A172 (cell line): ENCODE measurements at regions not wholly inside any gene's neighbourhood (a gene's known extent, or its start where the extent isn't known, plus 50 kb on each side); places are given as distances from the start of the nearest gene placed in this dataset.
"Not testable (repeated sequence)": the region's sequence is repeated elsewhere in the genome, so short reads cannot be mapped to it uniquely, and the experiment has no call there.

ENCODE experiments used
- DNase-seq: peaks from one replicate; pipeline ENCODE4 v3.0.0-alpha.2; 2015; ENCODE audit warnings: low spot score

DNA sequence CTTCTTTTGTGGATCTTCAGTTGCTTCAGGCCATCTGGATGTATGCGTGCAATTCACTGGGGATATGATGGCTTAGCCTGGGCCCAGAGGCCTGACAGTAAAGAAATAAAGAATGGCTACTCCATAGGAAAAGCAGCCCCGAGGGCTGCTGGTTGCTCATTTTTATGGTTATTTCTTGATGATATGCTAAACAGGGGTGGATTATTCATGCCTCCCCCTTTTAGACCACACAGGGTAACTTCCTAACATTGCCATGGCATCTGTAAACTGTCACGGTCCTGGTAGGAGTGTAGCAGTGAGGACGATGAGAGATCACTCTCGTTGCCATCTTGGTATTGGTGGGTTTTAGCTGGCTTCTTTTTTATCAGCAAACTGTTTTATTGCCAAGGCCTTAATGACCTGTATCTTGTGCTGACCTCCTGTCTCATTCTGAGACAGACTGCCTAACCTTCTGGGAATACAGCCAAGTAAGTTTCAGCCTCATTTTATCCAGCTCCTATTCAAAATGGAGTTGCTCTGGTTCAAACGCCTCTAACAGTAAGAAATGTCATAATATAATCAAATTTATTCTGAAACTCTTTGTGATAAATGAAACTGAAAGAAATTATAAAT is 60.5 kb downstream of the DSEL start:
- no peak for DNase-seq

DNA sequence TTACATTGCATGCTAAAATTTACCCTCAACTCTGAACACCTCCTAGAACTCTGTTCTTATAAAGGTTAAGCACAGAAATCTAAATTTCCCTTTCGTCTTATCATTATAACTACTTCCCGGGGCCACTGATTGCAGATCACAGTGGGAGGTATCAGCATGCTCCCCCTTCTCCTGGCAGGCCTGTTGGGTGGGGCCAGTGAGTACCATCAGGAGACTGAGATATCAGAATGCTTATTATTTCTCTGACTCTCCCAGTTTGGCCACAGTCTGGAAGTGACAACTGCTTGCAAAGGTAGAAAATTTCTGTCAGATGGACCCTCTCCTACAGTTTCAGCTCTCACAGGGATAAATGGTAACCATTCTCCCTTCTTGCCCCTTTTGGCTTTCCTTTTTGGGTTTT is 62.6 kb downstream of the DSEL start:
- DNase-seq: no peak

GRCh38 chr18:67451960-67452359 is 64.6 kb downstream of the DSEL start:
- DNase-seq: no peak

- not testable (repeated sequence) for DNase-seq
These were observed 65.4 kb downstream of the DSEL start for GRCh38 chr18:67451101-67451500.

DNA sequence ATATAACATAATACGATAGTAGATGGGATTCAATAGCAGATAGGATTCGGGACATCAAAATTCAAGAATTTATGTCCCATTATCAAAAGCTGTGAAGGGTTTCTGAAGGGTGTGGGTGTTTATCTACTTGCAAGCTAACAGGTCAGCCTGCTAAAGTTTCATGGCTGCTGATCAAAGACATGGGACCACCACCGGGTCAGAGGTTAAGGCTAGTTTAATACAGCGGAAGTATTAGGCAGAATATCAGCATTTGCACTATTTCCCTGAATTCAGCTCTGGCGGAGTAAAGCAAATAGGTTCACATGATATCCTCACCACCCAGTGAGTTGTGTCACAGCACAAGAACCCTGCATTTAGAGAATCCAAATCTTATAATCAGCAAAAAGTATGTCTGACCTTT is 82.5 kb downstream of the DSEL start:
- DNase-seq: no peak

DNA sequence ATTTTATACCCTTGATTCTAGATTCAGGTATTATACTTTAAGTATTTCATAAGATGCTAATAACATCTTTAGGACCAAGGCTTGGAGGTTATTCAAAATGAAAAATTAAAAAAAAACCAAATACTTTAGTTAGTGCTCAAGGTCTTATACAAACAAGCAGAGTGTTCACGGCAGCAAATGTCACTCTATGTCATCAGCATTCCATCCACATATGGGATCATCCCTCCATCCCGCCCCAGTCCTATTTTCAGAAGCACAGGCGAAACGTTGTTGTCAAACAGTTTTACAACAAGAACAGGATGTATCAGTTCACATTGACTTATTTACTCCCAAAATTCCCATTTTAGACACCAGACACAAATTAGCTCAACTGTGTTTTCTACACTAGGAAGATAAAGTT is 83.7 kb downstream of the DSEL start:
- no peak for DNase-seq

- no peak for DNase-seq
These were observed 87.7 kb downstream of the DSEL start for GRCh38 chr18:67428805-67429204.

DNA sequence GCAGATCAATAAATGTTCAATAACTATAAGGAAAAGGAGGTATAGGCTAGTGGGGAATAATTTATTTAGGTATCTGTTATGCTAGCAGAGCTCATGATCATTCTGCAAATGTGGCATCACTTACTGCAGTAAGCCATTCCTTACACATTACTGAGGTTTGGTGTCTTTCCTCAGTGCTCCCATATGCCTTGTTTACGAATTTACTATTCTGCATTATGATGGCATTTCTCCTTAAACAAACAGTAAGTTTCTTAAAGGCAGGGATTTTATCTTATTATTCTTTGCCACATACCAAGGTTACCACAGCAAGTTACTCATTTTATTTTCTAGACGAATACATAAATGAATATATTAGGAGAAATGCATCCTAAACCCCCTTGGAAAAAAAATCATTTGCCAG is 88.4 kb downstream of the DSEL start:
- no peak for DNase-seq

- DNase-seq: no peak
These were observed 90.0 kb downstream of the DSEL start for GRCh38 chr18:67426486-67426885.

DNA sequence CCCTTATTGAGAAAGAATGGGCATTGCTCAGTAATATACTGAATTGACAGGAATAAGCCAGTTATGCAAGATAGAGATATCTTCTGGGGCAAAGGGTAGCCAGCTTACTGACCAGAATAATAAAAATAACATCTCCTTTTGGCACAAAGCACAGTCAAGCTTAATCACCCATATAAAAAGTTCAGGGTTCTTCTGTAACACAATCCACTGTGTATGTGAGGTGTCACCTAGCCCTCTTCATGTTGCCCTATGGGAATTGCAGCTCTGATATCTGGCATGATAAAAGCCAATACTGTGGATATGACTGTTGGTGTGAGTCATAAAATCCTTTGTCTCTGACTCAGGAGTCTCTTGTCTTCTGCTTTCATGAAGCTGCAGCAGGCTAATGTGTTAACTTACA is 90.8 kb downstream of the DSEL start:
- DNase-seq: peak; percentile 34

- no peak for DNase-seq
These were observed 94.9 kb downstream of the DSEL start for GRCh38 chr18:67421651-67422050.

DNA sequence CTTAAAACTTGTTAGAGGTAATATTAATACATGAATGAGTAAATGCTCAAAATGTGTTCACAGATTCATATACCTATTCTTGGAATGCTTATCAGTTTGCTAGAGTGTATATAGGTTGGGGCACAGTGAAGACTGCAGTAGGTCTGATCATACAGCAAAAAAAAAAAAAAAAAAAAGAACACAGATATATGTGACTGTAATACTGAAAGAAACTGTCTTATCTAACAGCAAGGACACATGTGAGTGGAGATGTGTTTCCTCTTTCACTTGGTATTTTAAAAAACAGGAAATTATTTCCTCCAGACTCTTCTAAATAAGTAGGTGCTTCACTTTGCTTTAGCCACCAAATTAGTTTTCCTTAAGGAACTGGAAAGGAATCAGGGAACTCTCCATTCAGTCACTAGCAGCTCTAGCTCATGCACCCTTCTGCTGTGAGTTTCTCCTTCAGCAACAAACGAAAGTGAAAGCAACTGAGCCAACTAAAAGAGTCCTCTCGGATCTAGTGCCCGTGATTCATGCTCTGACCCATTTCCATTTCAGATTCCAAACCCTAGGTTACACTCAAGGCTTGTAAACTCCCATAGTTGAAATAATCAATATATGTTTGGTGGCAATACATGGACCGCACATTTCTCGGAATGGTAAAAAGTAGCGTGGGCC is 98.5 kb downstream of the DSEL start:
- DNase-seq: peak; percentile 69

DNA sequence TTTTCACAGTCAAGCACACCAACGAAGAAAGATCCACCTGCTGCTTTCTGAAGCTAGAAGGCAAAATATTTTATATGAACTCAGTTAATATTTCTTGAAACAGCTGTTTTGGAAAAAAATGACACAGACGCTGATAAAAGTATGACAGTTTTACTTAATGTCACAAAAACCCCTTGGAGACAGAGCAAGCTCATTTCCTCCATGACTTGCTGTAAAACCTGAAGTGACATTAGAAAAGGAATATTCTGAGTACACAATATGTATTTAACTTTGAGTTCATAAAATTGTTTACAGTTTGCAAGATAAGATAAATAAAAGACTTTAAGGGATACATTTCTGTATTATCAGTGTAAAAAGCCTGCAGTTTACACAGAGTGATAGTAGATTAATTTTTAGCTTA is 105.4 kb downstream of the DSEL start:
- DNase-seq: no peak

DNA sequence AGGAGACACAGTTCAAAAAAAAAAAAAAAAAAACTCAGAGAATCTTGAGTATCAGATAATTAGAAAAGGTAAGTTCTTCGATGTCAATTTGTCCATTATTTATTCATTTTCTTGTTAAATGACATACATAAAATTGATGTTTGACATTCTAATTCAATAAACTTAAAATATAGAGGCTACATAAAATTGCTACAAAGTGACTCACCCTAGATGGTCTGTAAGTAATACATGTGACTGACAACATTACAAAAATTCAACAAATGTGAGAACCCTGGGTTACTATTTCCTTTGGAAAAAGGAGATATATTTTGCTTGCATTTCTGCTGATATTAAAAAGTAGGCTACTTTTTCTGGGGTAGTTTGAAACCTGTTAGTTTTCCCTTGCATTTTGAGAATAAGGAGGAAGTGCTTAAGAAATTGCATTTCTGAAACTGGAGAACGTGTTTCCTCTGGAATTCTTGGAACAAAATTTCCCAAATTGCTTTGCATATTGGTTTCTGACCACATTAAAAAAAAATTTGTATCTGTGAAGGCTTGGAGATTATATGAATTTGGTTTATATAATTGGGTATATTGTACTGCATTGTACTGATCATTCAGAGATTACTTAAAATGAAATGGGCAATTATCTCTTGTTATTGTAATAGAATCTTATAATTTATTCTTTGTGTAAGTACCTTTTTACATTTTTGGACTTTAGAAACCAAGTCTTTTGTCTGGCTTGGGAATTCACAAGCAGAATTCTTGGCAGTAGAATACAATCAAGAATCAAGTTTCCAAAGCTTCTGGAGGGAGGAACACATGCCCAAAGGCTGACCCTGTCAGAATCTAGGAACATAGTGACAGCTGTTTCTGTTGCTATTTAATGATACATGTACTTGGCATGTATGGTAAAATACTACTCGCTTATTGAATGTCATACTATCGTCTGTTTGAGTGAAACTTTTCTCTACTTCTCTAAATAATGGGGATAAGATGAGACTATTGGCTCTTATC is 106.1 kb downstream of the DSEL start:
- DNase-seq: no peak

- DNase-seq: no peak
These were observed 108.3 kb downstream of the DSEL start for GRCh38 chr18:67408240-67408639.

- no peak for DNase-seq
These were observed 109.8 kb downstream of the DSEL start for GRCh38 chr18:67406714-67407113.

GRCh38 chr18:67402543-67402942 is 114.0 kb downstream of the DSEL start:
- DNase-seq: no peak

- DNase-seq: no peak
These were observed 115.9 kb downstream of the DSEL start for GRCh38 chr18:67400502-67401117.

GRCh38 chr18:67386032-67386431 is 130.5 kb downstream of the DSEL start:
- no peak for DNase-seq

GRCh38 chr18:67385455-67385854 is 131.1 kb downstream of the DSEL start:
- DNase-seq: no peak

DNA sequence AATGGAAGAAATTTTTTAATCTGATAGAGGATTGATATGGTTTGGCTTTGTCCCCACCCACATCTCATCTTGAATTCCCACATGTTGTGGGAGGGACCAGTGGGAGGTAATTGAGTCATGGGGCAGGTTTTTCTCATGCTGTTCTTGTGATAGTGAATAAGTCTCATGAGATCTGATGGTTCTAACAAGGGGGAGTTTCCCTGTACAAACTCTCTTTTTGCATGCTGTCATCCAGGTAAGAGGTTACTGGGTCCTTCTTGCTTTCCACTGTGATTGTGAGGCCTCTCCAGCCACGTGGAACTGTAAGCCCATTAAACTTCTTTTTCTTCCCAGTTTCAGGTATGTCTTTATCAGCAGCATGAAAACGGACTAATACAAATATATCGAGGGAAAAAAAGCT is 132.5 kb downstream of the DSEL start:
- DNase-seq: not testable (repeated sequence)

GRCh38 chr18:67381608-67382150 is 134.8 kb downstream of the DSEL start:
- no peak for DNase-seq
